Amniotic stem cell (primary cell): ENCODE measurements at regions not wholly inside any gene's neighbourhood (a gene's known extent, or its start where the extent isn't known, plus 50 kb on each side); places are given as distances from the start of the nearest gene placed in this dataset.
"Not testable (repeated sequence)": the region's sequence is repeated elsewhere in the genome, so short reads cannot be mapped to it uniquely, and the experiment has no call there.

Experiments
- DNase-seq: peaks from one replicate; lab custom pipeline; 2025; lab: John Stamatoyannopoulos, UW

DNA sequence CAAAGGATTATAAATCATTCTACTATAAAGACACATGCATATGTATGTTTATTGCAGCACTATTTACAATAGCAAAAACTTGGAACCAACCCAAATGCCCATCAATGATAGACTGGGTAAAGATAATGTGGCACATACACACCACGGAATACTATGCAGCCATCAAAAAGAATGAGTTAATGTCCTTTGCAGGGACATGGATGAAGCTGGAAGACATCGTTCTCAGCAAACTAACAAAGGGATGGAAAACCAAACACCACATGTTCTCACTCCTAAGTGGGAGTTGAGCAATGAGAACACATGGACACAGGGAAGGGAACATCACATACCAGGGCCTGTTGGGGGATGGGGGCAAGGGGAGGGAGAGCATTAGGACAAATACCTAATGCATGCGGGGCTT is 133.2 kb downstream of the ATXN3L start:
- not testable (repeated sequence) for DNase-seq

DNA sequence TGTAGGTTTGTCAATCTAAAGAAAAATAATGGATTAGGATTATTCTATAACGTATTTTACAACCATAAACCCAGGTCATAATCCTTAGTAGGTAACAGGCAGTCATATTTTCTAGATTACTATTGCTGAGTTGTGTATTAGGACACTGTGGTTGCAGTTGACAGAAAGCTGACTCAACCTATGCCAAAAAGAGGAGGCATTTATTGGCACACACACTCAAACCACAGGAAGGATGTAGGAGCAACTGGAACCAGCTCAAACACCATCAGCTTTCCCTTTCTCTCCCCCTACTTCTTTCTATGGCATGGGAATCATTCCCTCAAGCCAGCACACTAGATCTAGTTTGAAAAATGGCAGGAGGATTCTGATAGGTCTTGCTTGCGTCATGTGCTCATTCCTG is 136.4 kb upstream of the FAM9C start:
- DNase-seq, result no peak

DNA sequence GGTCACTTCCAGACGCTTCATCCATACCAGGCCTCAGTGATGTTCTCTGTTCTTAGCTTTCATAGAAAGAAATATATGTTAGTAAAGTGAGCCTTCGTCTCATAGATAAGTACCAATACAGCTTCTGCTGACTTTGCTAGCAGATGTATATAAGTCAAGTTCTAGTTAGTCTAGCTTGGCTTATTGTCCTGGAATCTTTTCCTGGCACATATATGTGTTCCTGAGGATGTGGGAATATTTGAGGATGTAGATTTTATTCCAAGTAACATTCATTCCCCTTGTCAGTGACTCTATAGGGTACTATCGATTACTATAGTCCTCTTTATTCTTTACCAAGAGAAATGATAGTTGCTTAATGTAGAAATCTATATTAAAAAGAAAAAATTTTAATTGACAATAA is 135.2 kb upstream of the FAM9C start:
- DNase-seq, result no peak

DNA sequence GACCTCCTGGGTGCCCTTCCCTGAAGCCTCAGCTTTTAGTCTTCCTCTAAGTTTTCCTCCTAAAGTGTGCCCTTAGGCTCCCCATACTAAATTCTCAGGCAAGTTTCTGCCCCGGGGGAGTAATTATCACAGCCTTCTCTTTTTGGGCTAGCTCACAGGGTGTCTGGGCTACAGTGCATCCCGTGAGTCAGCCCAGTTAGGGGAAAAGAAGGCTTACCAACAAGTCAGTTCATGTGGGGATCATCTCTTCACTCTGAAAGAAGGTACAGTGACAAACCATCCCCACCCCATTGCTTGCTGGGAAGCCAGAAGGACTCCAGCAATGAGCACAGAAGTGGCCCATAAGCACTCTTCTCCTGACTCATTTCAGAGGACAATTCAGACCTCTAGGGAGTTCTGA is 134.7 kb upstream of the FAM9C start:
- no peak for DNase-seq

DNA sequence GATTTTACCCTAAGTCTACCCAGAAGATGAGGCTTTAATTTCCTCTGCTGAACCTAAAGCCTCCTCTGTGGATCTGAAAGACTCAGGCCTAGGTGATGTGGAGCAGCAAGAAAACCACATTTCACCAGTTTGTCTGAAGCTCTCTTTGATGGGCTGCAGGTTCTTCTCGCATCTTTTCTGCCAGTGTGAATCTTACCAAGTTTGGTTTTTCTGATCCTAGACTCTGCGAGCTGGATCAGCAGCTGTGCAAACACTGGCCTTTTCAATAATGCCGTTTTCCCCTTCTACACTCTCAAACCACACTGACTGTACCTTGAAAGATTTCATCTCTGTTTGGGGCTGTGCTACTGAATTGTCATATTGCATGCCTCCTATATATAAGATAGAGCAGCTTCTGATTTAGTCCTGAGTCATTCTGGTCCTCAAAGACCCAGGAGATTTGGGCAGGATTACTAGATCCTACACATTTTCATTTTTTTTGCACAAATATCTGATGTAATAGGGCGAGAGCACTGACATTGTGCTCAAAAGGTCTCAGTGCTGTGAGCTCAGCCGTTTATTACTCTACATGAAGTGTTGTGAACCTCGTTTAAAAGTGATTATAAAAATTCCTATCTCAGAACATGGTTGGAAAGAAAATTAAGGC is 133.6 kb upstream of the FAM9C start:
- DNase-seq, result no peak

DNA sequence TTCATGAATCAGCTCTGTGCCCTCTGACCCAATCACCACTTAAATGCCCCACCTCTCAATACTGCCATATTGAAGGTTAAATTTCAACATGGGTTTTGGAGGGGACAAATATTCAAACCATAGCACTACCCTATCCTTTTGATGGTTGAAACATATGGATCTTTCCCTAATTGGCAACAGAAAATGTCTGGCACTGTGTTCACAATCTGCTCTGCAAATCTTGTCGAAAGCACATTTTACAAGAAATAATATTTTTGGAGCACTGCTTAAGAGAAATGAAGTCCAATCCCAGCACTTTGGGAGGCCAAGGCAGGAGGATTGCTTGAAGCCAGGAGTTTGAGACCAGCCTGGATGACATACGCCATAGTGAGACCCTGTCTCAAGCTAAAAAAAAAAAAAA is 130.6 kb upstream of the FAM9C start:
- no peak for DNase-seq

DNA sequence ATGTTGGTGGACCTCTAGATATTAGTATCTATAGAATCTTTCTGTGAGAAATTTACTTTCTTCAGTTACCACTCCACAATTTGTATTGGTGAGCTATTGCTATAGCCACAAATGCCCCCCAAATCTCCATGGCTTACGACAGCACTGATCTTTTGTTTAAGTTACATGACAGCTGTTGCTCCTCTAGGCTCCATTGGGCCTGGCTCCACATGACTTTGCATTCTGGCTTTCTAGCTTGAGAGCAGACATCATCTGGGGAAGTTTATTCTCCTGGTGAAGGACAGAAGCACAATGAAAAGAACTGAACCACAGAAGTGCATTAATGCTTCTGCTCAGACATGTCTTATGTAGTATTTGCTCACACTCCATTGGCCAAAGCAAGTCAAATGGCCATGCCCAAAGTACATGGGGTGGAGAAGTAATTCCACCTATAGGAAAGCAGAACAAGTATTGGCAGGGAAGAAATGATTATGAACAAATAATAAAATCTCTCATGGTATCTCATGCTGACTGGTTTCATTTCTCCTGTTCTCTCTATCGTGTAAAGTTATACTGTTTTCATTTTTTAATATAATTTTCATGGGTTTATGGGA is 126.6 kb upstream of the FAM9C start:
- no peak for DNase-seq

DNA sequence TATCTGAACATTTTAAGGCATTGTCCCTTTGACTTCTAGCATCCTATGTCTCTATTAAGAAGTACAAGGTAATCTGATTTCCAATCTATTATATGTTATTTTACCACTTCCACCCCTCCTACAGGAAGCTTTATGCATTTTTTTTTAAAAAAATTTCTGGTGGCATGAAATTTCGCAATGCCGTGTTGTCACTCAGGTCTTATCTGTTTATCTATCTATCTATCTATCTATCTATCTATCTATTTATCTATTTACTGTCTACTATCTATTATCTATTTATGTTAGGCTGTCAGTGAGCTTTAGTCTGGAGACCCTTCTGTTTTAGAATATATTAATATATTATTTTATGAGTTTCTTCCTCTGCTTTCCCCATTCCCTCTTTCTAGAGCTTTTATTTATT is 125.3 kb upstream of the FAM9C start:
- no peak for DNase-seq

DNA sequence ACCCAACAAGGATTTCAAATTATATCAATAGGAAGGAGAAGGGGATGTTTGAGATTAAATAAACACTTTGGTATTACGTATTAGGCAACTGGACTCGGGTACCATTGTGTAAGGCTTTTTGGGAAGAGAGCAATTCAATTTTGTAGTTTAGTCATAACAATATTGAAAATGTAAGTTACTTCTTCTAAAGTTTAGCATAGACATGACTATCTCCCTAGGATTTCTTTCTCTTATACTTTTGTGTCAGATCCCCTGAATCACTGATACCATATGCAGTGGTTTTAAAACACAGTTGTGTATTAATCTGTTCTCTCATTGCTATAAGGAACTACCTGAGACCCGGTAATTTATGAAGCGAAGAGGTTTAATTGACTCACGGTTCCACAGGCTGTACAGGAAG is 123.8 kb upstream of the FAM9C start:
- no peak for DNase-seq

DNA sequence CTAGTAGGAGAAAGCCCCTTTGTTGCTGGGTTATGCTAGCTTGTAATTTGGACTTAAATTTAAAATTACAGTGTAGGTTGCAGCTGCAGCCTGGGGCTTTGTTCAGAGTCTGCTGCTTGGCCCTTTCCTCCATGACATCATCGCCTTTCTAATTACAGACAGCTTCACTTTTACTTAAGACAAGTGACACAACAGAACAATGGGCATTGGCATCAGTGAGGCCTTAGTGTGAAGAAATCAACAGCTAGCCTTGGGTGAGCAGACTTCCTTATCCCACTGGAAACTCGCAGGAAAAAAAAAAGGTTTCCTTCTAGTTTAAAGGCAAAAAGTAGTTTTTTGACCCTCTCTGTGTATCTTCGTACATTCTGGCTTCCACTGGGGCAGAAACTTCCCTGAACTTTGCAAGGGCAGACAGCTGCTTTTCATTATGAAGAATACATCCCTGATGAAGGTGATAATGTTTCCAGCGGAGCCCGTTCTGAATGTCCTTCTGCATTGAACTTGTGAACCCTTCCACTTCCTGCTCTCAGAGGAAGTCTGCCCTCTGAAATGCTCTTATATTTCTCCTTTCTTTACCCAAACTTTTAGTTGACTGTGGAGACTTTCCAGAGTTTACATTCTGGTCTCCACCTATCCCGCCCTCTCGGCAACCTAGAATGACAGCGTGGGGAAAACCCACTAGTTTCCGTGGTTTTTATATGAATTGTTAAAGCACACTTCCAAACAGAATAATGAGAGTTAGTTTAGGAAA is 123.2 kb upstream of the FAM9C start:
- DNase-seq, result no peak

DNA sequence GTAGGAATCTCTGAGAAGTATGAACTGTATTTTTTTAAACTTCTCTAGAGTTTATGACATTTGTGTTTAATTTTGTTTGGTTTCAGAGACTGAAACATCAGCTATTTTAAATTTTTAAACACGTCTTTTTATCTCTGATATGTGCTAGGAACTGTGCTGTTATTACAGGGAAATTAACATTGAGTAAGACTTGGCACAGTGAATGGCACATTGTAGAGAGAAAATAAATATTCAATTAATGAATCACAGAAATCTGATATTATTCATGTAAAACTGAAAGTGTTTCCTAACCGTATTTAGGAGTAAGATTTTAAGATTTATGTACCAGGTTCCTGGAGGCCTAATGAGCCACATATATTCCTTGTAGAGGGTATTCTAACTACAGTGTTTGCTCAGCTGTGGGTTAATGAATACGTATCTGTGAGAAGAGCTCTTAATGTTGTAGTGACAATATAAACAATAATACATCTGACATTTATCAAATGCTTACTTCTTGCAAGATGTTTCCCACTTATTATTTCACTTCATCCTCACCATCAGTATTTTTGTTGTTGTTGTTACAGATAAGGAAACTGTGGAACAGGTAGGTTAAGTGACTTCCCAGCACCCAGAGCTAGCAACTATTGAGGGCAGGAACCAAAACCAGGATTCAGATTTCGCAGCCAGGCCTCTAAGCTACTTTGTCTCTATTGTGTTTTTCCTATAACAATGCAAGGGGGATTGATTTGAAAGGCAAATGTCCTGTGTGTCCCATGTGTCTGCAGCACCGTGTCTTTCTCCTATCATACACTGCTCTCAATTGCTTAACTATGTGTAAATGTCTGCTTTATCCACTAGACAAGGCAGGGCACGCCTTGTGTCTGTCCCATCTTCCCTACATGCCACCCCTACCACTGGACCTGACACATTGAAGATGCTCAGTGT is 121.1 kb upstream of the FAM9C start:
- no peak for DNase-seq

DNA sequence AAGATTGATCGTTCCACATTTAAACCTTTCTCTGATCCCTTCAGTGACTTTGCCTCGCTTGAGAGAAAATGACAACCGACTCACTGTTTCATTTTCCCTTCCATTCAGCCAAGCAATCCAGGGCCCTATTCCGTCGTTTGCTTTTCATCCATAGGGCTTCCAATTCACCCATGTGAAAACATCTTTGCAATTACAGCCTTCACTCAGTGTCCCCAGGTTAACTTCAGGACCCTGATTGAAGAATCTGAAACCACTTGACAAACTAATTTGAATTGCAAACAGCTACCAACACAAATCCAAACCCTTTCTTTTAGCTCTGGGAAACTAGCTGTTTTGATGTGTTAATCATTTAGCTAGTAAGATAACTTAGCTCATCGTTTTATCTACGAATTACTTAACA is 120.2 kb upstream of the FAM9C start:
- no peak for DNase-seq

DNA sequence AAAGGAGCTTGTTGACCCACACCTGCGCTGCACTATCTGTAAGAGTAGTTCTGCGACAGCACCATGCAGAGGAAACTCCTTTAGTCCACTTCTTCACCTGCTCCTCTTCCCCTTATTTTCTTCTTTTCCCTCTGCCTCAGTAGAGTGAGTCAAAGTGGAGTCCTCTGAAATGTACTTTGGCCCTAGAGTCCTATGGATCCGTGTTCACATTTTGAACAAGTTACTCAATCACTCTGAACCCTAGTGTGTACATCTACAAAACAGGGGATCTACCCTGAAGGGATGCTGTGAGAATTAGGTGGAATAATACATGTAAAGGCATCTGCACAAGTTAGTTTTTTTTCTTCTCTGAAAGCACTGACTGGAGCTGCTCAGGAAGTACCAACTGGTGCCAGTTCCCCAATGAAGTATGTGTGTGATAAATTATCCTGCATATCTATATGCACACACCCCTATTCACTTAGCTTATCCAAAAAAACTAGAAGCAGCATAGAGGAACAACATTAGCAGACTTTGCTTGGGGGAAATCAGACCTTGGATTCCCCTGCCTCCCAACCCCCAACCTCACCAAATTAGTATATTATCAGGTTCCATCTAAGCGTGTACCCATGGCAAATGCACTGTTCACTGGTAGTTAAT is 118.5 kb upstream of the FAM9C start:
- DNase-seq, result no peak

DNA sequence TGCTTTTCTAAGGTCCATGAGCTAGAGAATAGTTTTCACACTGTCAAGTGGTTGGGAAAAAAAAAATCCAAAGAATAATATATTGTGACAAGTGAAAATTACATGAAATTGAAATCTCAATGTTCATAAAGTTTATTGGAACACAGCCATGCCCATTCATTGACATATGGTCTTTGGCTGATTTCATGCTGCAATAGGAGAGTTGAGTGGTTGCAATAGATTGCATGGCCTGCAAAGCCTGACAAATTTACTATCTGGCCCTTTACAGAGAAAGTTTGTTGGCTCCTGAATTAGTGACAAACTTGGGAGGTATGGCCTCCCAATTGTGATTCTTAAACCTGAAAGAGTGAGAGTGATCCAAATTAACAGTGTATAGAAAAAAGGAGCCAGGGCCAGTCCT is 115.5 kb upstream of the FAM9C start:
- DNase-seq, result no peak

DNA sequence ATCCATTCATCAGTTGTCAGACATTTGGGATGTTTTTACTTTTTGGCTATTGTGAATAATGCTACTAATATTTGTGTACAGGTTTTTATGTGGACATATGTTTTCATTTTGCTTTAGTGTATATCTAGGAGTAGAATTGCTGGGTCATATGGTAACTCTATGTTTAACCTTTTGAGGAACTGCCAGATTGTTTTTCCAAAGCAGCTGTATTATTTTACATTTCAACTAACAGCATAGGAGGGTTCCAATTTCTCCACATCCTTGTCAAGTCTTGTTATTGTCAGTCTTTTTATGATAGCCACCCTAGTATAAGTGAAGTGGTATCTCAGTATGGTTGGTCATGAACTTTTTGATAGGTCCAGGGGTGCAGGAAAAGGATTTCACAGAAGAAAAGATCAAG is 114.5 kb upstream of the FAM9C start:
- no peak for DNase-seq

DNA sequence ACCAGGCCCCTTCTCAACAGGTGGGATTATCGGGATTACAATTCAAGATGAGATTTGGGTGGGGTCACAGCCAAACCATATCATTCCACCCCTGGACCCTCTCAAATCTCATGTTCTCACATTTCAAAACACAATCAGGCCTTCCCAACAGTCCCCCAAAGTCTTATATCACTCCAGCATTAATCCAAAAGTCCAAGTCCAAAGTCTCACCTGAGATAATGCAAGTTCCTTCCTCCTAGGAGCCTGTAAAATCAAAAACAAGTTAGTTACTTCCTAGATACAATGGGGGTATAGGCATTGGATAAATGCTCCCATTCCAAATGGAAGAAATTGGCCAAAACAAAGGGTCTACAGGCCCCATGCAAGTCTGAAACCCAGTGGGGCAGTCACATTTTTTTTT is 111.1 kb upstream of the FAM9C start:
- not testable (repeated sequence) for DNase-seq

DNA sequence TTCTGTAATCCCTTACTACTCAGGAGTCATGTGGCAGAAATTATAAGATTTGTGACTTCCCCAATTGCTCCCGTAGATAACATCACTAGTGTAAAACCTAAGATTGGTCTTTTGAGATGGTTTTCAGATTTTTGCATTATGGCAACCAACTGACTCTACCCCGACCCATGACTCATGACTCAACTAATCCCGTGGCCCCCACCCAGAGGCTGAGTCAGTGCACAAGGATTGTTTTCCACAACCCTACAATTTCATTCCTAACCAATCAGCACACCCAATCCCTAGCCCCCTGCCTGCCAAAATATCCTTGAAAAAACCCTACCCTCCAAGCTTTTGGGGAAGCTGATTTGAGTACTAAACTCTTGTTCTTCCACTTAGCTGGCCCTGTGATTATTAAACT is 109.4 kb upstream of the FAM9C start:
- no peak for DNase-seq

DNA sequence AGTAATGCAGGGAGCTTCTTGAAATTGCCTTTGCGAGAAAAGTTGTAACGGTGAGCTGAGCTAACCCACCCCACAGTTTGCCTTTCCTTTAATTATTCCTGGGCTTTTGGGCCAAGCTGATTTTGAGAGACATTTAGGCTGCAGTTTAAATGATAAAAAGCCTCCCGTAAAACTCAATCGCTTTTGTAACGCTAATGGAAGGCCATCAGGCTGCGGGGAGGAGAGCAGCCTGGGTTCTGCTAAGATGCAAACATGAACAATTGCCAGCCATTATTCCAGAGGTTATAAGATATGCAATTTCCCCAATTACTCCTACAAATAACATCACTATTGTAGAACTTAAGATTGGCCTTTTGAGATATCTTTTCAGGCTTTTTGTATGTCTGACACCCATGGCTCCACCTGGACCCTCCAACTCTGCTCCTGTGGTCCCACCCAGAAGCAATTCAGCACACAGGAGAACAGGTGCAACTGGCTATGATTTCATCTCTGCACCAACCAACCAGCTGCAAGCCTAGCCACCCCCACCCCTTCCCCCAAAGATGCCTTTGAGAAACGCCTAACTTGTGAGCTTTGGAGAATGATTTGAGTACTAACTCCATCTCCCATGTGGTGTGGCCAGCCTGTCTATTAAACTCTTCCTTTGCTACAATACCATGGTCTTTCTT is 108.2 kb upstream of the FAM9C start:
- no peak for DNase-seq

DNA sequence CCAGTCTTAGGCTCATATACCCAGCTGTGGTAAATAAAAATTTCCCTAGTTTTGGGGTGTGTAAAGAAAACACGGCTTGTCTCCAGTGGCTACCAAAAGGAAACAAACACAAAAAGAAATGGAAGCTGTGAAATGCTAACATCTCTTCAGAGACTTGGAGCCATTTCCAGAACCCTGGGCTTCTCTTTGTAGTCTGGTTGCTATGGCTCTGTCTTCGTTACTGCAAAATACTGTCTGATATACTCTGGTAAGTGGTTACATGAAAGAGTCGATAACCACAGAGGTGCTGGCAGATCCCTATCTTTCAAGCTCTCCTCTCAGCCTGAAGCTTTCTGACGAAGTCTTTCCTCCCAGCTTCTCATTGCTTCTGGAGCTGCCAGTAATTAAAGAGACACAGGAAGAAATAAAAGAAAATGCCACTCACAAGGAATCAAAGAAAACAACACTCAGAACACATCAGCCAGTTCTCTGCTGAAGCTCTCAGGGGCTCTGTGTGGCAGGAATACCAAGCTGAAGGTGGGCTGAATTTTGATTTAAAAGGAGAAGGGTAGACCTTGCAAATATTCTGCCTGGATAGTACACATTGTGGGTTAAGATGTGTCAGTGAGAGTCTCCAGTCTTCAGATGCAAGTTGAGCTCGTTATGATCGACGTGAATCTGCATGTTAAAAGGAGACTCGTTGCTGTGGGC is 107.6 kb upstream of the FAM9C start:
- DNase-seq, result no peak

DNA sequence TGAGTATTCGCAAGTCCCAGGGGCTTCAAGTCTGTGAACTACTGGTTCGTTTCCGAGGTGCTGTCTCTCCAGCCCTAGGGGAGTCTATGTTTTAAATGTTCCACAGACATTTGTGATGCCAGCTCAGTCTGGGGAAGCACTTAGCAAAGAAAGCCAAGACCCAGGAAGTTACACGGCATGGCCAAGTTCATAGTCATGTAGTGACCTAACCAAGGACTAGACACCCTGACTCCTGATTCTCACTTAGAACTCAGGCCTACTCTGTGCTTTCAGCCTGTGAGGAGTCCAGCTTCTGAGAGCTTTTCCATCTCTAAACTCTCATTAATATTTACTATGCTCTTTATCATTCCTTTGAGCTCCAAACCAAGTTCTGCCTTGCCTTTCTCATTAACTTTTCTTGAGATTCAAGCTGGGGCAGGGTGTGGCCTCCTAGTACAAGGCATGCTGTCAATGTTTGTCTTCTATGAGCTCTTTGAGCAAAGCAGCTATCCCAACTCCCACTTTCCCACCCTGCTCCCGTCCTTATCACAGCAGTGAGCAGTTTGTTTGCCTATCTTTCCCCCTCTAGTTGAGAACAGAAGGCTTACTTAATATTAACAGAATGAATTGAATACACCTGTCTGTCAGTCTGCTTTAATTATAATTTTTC is 105.4 kb upstream of the FAM9C start:
- no peak for DNase-seq
